Activated CD8-positive, alpha-beta memory T cell treated with anti-CD3 and anti-CD28 coated beads, Interleukin-2, amount 10 ng/mL, durations not matched to agents 7 days and 5 days (primary cell): ENCODE measurements at regions not wholly inside any gene's neighbourhood (a gene's known extent, or its start where the extent isn't known, plus 50 kb on each side); places are given as distances from the start of the nearest gene placed in this dataset.

Source experiments
- ATAC-seq: fragments of 150-1000 bp; cut with Tn5 transposase; one replicate; pipeline ENCODE4 v1.10.0; 2021; ENCODE audit warnings: moderate library complexity
- CTCF ChIA-PET: fragments of 350-600 bp; sonication (Branson Sonifier 250); formaldehyde crosslinking; loops from one replicate; lab custom pipeline; 2021; ENCODE audit warnings: antibody characterized with exemption; lab: Charles Lee
- DNase-seq: peaks from one replicate; pipeline ENCODE4 v3.0.0-alpha.2; 2020
- H3K27ac Mint-ChIP-seq: one replicate; pipeline ENCODE4 v1.8.0; 2021; ENCODE audit warnings: mild to moderate bottlenecking, mixed read lengths
- H3K27me3 Mint-ChIP-seq: one replicate; pipeline ENCODE4 v1.8.0; 2021; ENCODE audit warnings: mixed read lengths
- H3K36me3 Mint-ChIP-seq: one replicate; pipeline ENCODE4 v1.8.0; 2021; ENCODE audit warnings: mild to moderate bottlenecking, mixed read lengths
- H3K4me1 Mint-ChIP-seq: one replicate; pipeline ENCODE4 v1.8.0; 2021; ENCODE audit warnings: mixed read lengths
- H3K4me3 Mint-ChIP-seq: one replicate; pipeline ENCODE4 v1.8.0; 2021; ENCODE audit warnings: mild to moderate bottlenecking, moderate library complexity, mixed read lengths
- H3K9me3 Mint-ChIP-seq: one replicate; pipeline ENCODE4 v1.8.0; 2022; ENCODE audit warnings: low read depth, mixed read lengths

GRCh38 chr11:133787379-133788141, 57.8 kb downstream of the SPATA19 start:
- CTCF ChIA-PET, result no interaction called here
- Mint-ChIP-seq H3K27me3 (peaks cover 31% of the 10 kb centered on the region), H3K36me3 (no peaks in the 10 kb centered on the region), H3K4me3 (no peak overlapping the region), H3K9me3 (peaks cover 2% of the 10 kb centered on the region), H3K4me1 (no peaks in the 10 kb centered on the region), H3K27ac (no peak overlapping the region)
- ATAC-seq (no peak), DNase-seq (no peak)

- H3K4me1 Mint-ChIP-seq, result no peaks in the 10 kb centered on the region
- CTCF ChIA-PET, result no interaction called here
- ATAC-seq (no peak), DNase-seq (no peak)
- no peak overlapping the region for H3K4me3 Mint-ChIP-seq
- H3K27ac Mint-ChIP-seq, result no peak overlapping the region
- H3K27me3 Mint-ChIP-seq, result peaks cover 31% of the 10 kb centered on the region
- H3K9me3 Mint-ChIP-seq, result no peaks in the 10 kb centered on the region
- no peaks in the 10 kb centered on the region for H3K36me3 Mint-ChIP-seq
Observed at GRCh38 chr11:133785795-133786340, 59.4 kb downstream of the SPATA19 start.

GRCh38 chr11:133784359-133784758, 61.0 kb downstream of the SPATA19 start:
- no peak overlapping the region for H3K27ac Mint-ChIP-seq
- DNase-seq, result no peak
- no peaks in the 10 kb centered on the region for H3K4me1 Mint-ChIP-seq
- CTCF ChIA-PET, result no interaction called here
- peaks cover 31% of the 10 kb centered on the region for H3K27me3 Mint-ChIP-seq
- H3K4me3 Mint-ChIP-seq, result no peak overlapping the region
- H3K36me3 Mint-ChIP-seq, result no peaks in the 10 kb centered on the region
- ATAC-seq, result no peak
- H3K9me3 Mint-ChIP-seq, result no peaks in the 10 kb centered on the region

- Mint-ChIP-seq H3K36me3 (no peaks in the 10 kb centered on the region), H3K27ac (no peak overlapping the region), H3K4me3 (no peak overlapping the region), H3K4me1 (no peaks in the 10 kb centered on the region), H3K9me3 (peaks cover 2% of the 10 kb centered on the region), H3K27me3 (peaks cover 16% of the 10 kb centered on the region)
- no peak for ATAC-seq
- CTCF ChIA-PET, result no interaction called here
- no peak for DNase-seq
Observed at GRCh38 chr11:133782116-133782725, 63.1 kb downstream of the SPATA19 start.

- no peaks in the 10 kb centered on the region for H3K27me3 Mint-ChIP-seq
- DNase-seq, result no peak
- no peaks in the 10 kb centered on the region for H3K4me1 Mint-ChIP-seq
- peaks cover 2% of the 10 kb centered on the region for H3K9me3 Mint-ChIP-seq
- no peak overlapping the region for H3K4me3 Mint-ChIP-seq
- no peak overlapping the region for H3K27ac Mint-ChIP-seq
- no peaks in the 10 kb centered on the region for H3K36me3 Mint-ChIP-seq
- CTCF ChIA-PET, result no interaction called here
- no peak for ATAC-seq
Observed at GRCh38 chr11:133778161-133778560, 67.2 kb downstream of the SPATA19 start.

- Mint-ChIP-seq H3K9me3 (peaks cover 2% of the 10 kb centered on the region), H3K4me3 (no peak overlapping the region), H3K4me1 (no peaks in the 10 kb centered on the region), H3K36me3 (no peaks in the 10 kb centered on the region), H3K27ac (no peak overlapping the region), H3K27me3 (no peaks in the 10 kb centered on the region)
- DNase-seq, result no peak
- ATAC-seq, result no peak
- CTCF ChIA-PET, result no interaction called here
Observed at GRCh38 chr11:133776671-133777367, 68.5 kb downstream of the SPATA19 start.

- no peaks in the 10 kb centered on the region for H3K4me1 Mint-ChIP-seq
- peaks cover 1% of the 10 kb centered on the region for H3K27me3 Mint-ChIP-seq
Observed at GRCh38 chr11:133762538-133762937, 82.8 kb downstream of the SPATA19 start.

GRCh38 chr11:133753150-133753549, 92.2 kb downstream of the SPATA19 start:
- H3K9me3 Mint-ChIP-seq, result no peaks in the 10 kb centered on the region
- H3K4me1 Mint-ChIP-seq, result no peaks in the 10 kb centered on the region
- no peak overlapping the region for H3K27ac Mint-ChIP-seq
- no peak overlapping the region for H3K4me3 Mint-ChIP-seq
- CTCF ChIA-PET, result no interaction called here
- no peak for ATAC-seq
- H3K27me3 Mint-ChIP-seq, result no peaks in the 10 kb centered on the region
- no peak for DNase-seq
- H3K36me3 Mint-ChIP-seq, result no peaks in the 10 kb centered on the region

More at GRCh38 chr11:133762538-133762937, 82.8 kb downstream of the SPATA19 start:
- Mint-ChIP-seq H3K36me3 (no peaks in the 10 kb centered on the region), H3K4me3 (no peak overlapping the region), H3K27ac (no peak overlapping the region), H3K9me3 (no peaks in the 10 kb centered on the region)
- CTCF ChIA-PET, result no interaction called here
- ATAC-seq (no peak), DNase-seq (no peak)

- Mint-ChIP-seq H3K27me3 (no peaks in the 10 kb centered on the region), H3K4me3 (no peak overlapping the region), H3K27ac (no peak overlapping the region), H3K9me3 (no peaks in the 10 kb centered on the region), H3K4me1 (no peaks in the 10 kb centered on the region), H3K36me3 (no peaks in the 10 kb centered on the region)
- CTCF ChIA-PET, result no interaction called here
- DNase-seq, result no peak
- no peak for ATAC-seq
Observed at GRCh38 chr11:133749841-133750240, 95.5 kb downstream of the SPATA19 start.

GRCh38 chr11:133747409-133747808, 97.9 kb downstream of the SPATA19 start:
- Mint-ChIP-seq H3K4me1 (no peaks in the 10 kb centered on the region), H3K27ac (no peak overlapping the region), H3K36me3 (no peaks in the 10 kb centered on the region), H3K9me3 (no peaks in the 10 kb centered on the region), H3K4me3 (no peak overlapping the region), H3K27me3 (no peaks in the 10 kb centered on the region)
- CTCF ChIA-PET, result no interaction called here
- DNase-seq (no peak), ATAC-seq (no peak)

- CTCF ChIA-PET, result no interaction called here
- Mint-ChIP-seq H3K27me3 (no peaks in the 10 kb centered on the region), H3K4me3 (no peak overlapping the region)
Observed at GRCh38 chr11:133746663-133747306, 98.5 kb downstream of the SPATA19 start.

GRCh38 chr11:133745791-133746190, 99.5 kb downstream of the SPATA19 start:
- no peaks in the 10 kb centered on the region for H3K27me3 Mint-ChIP-seq
- no peak overlapping the region for H3K27ac Mint-ChIP-seq
- CTCF ChIA-PET, result no interaction called here
- no peak for ATAC-seq
- no peaks in the 10 kb centered on the region for H3K9me3 Mint-ChIP-seq
- H3K4me3 Mint-ChIP-seq, result no peak overlapping the region
- H3K4me1 Mint-ChIP-seq, result no peaks in the 10 kb centered on the region
- no peaks in the 10 kb centered on the region for H3K36me3 Mint-ChIP-seq
- no peak for DNase-seq

More at GRCh38 chr11:133746663-133747306, 98.5 kb downstream of the SPATA19 start:
- Mint-ChIP-seq H3K36me3 (no peaks in the 10 kb centered on the region), H3K4me1 (no peaks in the 10 kb centered on the region), H3K9me3 (no peaks in the 10 kb centered on the region), H3K27ac (no peak overlapping the region)
- no peak for DNase-seq
- ATAC-seq, result no peak

GRCh38 chr11:133742353-133742752, 103.0 kb downstream of the SPATA19 start:
- H3K27me3 Mint-ChIP-seq, result no peaks in the 10 kb centered on the region
- H3K9me3 Mint-ChIP-seq, result no peaks in the 10 kb centered on the region
- CTCF ChIA-PET, result no interaction called here

More at GRCh38 chr11:133742353-133742752, 103.0 kb downstream of the SPATA19 start:
- H3K36me3 Mint-ChIP-seq, result no peaks in the 10 kb centered on the region
- ATAC-seq (no peak), DNase-seq (no peak)
- no peaks in the 10 kb centered on the region for H3K4me1 Mint-ChIP-seq
- H3K4me3 Mint-ChIP-seq, result no peak overlapping the region
- no peak overlapping the region for H3K27ac Mint-ChIP-seq
